A673 (cell line): ENCODE measurements at regions not wholly inside any gene's neighbourhood (a gene's known extent, or its start where the extent isn't known, plus 50 kb on each side); places are given as distances from the start of the nearest gene placed in this dataset.

ENCODE experiments used
- BruUV-seq: library from RNA; stranded (reverse); fragments of 400-500 nt; replicated peaks from 2 replicates; lab custom pipeline; 2021; lab: Mats Ljungman, UMichigan
- CTCF ChIA-PET: fragments of 300-600 bp; sonication (Branson Sonifier 250); formaldehyde crosslinking; loops from one replicate; lab custom pipeline; 2022; ENCODE audit warnings: antibody characterized with exemption; lab: Charles Lee
- POLR2A ChIA-PET: fragments of 300-600 bp; sonication (Branson Sonifier 250); formaldehyde crosslinking; loops from one replicate; lab custom pipeline; 2022; ENCODE audit warnings: antibody characterized with exemption; ENCODE audit not compliant: low non-redundant PET; lab: Charles Lee
- DNase-seq: peaks from one replicate; pipeline ENCODE4 v3.0.0-alpha.2; 2015; ENCODE audit warnings: low spot score
- H3K27ac ChIP-seq: fragments of 200-600 bp; sonication (generic); 2 replicates; pipeline ENCODE4 v1.5.1; 2016; ENCODE audit warnings: mixed run types, low read depth, mild to moderate bottlenecking, mixed read lengths, antibody characterized with exemption, low read length; ENCODE audit not compliant: poor library complexity, severe bottlenecking
- H3K27me3 ChIP-seq: fragments of 200-600 bp; sonication (generic); replicated peaks from 2 replicates; pipeline ENCODE4 v1.6.1; 2017; ENCODE audit warnings: mixed run types, low read depth, mild to moderate bottlenecking, mixed read lengths, antibody characterized with exemption, low read length; ENCODE audit not compliant: insufficient read depth, poor library complexity
- H3K36me3 ChIP-seq: fragments of 200-600 bp; sonication (generic); 2 replicates; pipeline ENCODE4 v1.6.1; 2016; ENCODE audit warnings: mixed run types, mild to moderate bottlenecking, mixed read lengths, antibody characterized with exemption, low read length; ENCODE audit not compliant: insufficient read depth, poor library complexity, severe bottlenecking
- H3K4me1 ChIP-seq: fragments of 200-600 bp; sonication (generic); 2 replicates; pipeline ENCODE4 v1.6.1; 2017; ENCODE audit warnings: mixed run types, mild to moderate bottlenecking, mixed read lengths, antibody characterized with exemption, low read length; ENCODE audit not compliant: insufficient read depth, poor library complexity, severe bottlenecking
- H3K4me3 ChIP-seq: fragments of 200-600 bp; sonication (generic); 2 replicates; pipeline ENCODE4 v1.5.1; 2016; ENCODE audit warnings: low read depth, mixed run types, mild to moderate bottlenecking, mixed read lengths, low read length; ENCODE audit not compliant: poor library complexity, severe bottlenecking
- H3K9me3 ChIP-seq: fragments of 200-600 bp; sonication (generic); 2 replicates; pipeline ENCODE4 v1.6.1; 2016; ENCODE audit warnings: mixed run types, low read depth, mild to moderate bottlenecking, mixed read lengths, antibody characterized with exemption, low read length; ENCODE audit not compliant: poor library complexity, severe bottlenecking
- CTCF ChIP-seq: fragments of 300-800, 200-600 bp; sonication (generic); conservative IDR thresholded peaks from 2 replicates; pipeline ENCODE4 v1.5.1; 2017; ENCODE audit warnings: low read depth, mild to moderate bottlenecking, antibody characterized with exemption, low read length, moderate library complexity, mixed read lengths
- EZH2 ChIP-seq: fragments of 200-600 bp; sonication (generic); IDR thresholded peaks from 2 replicates; pipeline ENCODE4 v1.6.1; 2017; ENCODE audit warnings: borderline replicate concordance, low read depth, mild to moderate bottlenecking, mixed read lengths, antibody characterized with exemption, low read length; ENCODE audit not compliant: poor library complexity, severe bottlenecking
- intact Hi-C: fragments of 100-400 bp; cut with micrococcal nuclease; formaldehyde crosslinking; loops from one replicate; pipeline ENCODE4 v1.10.0; 2022; ENCODE audit not compliant: unreplicated experiment

- CTCF ChIA-PET = no interaction called here
- DNase-seq = no peak
- Histone ChIP-seq H3K4me3 (no peak overlapping the region), H3K4me1 (no peaks in the 10 kb centered on the region), H3K27ac (no peak overlapping the region), H3K36me3 (no peaks in the 10 kb centered on the region), H3K27me3 (no peaks in the 10 kb centered on the region), H3K9me3 (peaks cover 2% of the 10 kb centered on the region)
- intact Hi-C loops = no loop called here
- BruUV-seq = no TSS peak
- TF ChIP-seq EZH2 = no peak
- POLR2A ChIA-PET = no interaction called here
Observed at GRCh38 chr9:86665416-86665815, 281.9 kb downstream of the GAS1 start.

GRCh38 chr9:86664603-86665002 is 282.7 kb downstream of the GAS1 start:
- BruUV-seq = no TSS peak
- Histone ChIP-seq H3K4me3 (no peak overlapping the region), H3K27me3 (no peaks in the 10 kb centered on the region), H3K4me1 (no peaks in the 10 kb centered on the region), H3K36me3 (no peaks in the 10 kb centered on the region), H3K27ac (no peak overlapping the region), H3K9me3 (no peaks in the 10 kb centered on the region)
- no peak for DNase-seq
- intact Hi-C loops = no loop called here
- CTCF ChIA-PET = no interaction called here
- POLR2A ChIA-PET = no interaction called here
- TF ChIP-seq CTCF (no peak), EZH2 (no peak)

- Histone ChIP-seq H3K4me3 (no peak overlapping the region), H3K27me3 (no peaks in the 10 kb centered on the region), H3K27ac (no peak overlapping the region), H3K36me3 (no peaks in the 10 kb centered on the region), H3K4me1 (no peaks in the 10 kb centered on the region), H3K9me3 (no peaks in the 10 kb centered on the region)
- BruUV-seq = no TSS peak
- intact Hi-C loops = no loop called here
- CTCF ChIA-PET = no interaction called here
- TF ChIP-seq CTCF (no peak), EZH2 (no peak)
- DNase-seq = no peak
- POLR2A ChIA-PET = no interaction called here
Observed at GRCh38 chr9:86663905-86664304, 283.4 kb downstream of the GAS1 start.

- ChIA-PET CTCF (no interaction called here), POLR2A (no interaction called here)
- Histone ChIP-seq H3K27me3 (no peaks in the 10 kb centered on the region), H3K9me3 (no peaks in the 10 kb centered on the region), H3K27ac (no peak overlapping the region), H3K4me3 (no peak overlapping the region), H3K36me3 (no peaks in the 10 kb centered on the region), H3K4me1 (no peaks in the 10 kb centered on the region)
- intact Hi-C loops = no loop called here
- TF ChIP-seq EZH2 (no peak), CTCF (no peak)
- DNase-seq = no peak
- no TSS peak for BruUV-seq
Observed at GRCh38 chr9:86662890-86663468, 284.3 kb downstream of the GAS1 start.
